ENCODE measurements at regions not wholly inside any gene's neighbourhood (a gene's known extent, or its start where the extent isn't known, plus 50 kb on each side); places are given as distances from the start of the nearest gene placed in this dataset.

GRCh38 chr5:174617910-174618309 lies 106.5 kb upstream of the MSX2 start:
- ATAC-seq, result no peak
- TF ChIP-seq SNAI2 (CRISPR knock-in tag; IDR thresholded peaks at IDR 0.05) (no peak), CREB5 (CRISPR knock-in tag; IDR thresholded peaks at IDR 0.05; ENCODE audit: low read depth) (no peak)

- TF ChIP-seq TCF4 (CRISPR knock-in tag; IDR thresholded peaks at IDR 0.05; ENCODE audit: borderline replicate concordance), result peak; percentile 88
- TF ChIP-seq TSHZ2 (CRISPR knock-in tag; IDR thresholded peaks at IDR 0.05), result peak; percentile 61; the same call in 1 of the 2 replicates
- TF ChIP-seq SNAI2 (CRISPR knock-in tag; IDR thresholded peaks at IDR 0.05), result 0 out of 2 replicates have a peak, but pooled peaks have one; percentile 30
- no peak for TF ChIP-seq CSDC2 (CRISPR knock-in tag; IDR thresholded peaks at IDR 0.05)
- ATAC-seq, result peak; percentile 56
These were observed 105.8 kb upstream of the MSX2 start for GRCh38 chr5:174618589-174618988.

- no peak for TF ChIP-seq GLIS3 (CRISPR knock-in tag; IDR thresholded peaks at IDR 0.05)
- no peak for TF ChIP-seq POU6F1 (CRISPR knock-in tag; IDR thresholded peaks at IDR 0.05; ENCODE audit: borderline replicate concordance, low read depth)
- no peak for TF ChIP-seq ARNTL (CRISPR knock-in tag; IDR thresholded peaks at IDR 0.05; ENCODE audit: borderline replicate concordance, low read depth)
- ATAC-seq, result no peak
These were observed 102.3 kb upstream of the MSX2 start for GRCh38 chr5:174622067-174622466.

GRCh38 chr5:174623018-174623417 lies 101.4 kb upstream of the MSX2 start:
- TF ChIP-seq ZNF565 (CRISPR knock-in tag; conservative IDR thresholded peaks at IDR 0.05; ENCODE audit: low read depth), result no peak
- TF ChIP-seq ZFP3 (CRISPR knock-in tag; IDR thresholded peaks at IDR 0.05), result no peak
- no peak for TF ChIP-seq POU6F1 (CRISPR knock-in tag; IDR thresholded peaks at IDR 0.05; ENCODE audit: borderline replicate concordance, low read depth)
- TF ChIP-seq TOX (CRISPR knock-in tag; IDR thresholded peaks at IDR 0.05; ENCODE audit: borderline replicate concordance), result no peak
- TF ChIP-seq ESRRG (CRISPR knock-in tag; IDR thresholded peaks at IDR 0.05), result no peak
- ATAC-seq, result no peak

GRCh38 chr5:174623433-174624019 lies 100.9 kb upstream of the MSX2 start:
- TF ChIP-seq ZNF565 (CRISPR knock-in tag; conservative IDR thresholded peaks at IDR 0.05; ENCODE audit: low read depth) (no peak), TOX (CRISPR knock-in tag; IDR thresholded peaks at IDR 0.05; ENCODE audit: borderline replicate concordance) (no peak), GLIS3 (CRISPR knock-in tag; IDR thresholded peaks at IDR 0.05) (no peak), PPARA (CRISPR knock-in tag; IDR thresholded peaks at IDR 0.05; ENCODE audit: borderline replicate concordance) (no peak), OSR1 (CRISPR knock-in tag; IDR thresholded peaks at IDR 0.05) (no peak), TSHZ2 (CRISPR knock-in tag; IDR thresholded peaks at IDR 0.05) (no peak), RARB (CRISPR knock-in tag; IDR thresholded peaks at IDR 0.05) (no peak), ESRRG (CRISPR knock-in tag; IDR thresholded peaks at IDR 0.05) (no peak), ZFP3 (CRISPR knock-in tag; IDR thresholded peaks at IDR 0.05) (no peak)
- ATAC-seq, result no peak; the same call in 2 of the 3 replicates

Measured in SK-N-SH treated with all-trans-retinoic acid at 6 μM for 48 hours (cell line).